ENCODE measurements at regions not wholly inside any gene's neighbourhood (a gene's known extent, or its start where the extent isn't known, plus 50 kb on each side); places are given as distances from the start of the nearest gene placed in this dataset.
A peak's percentile ranks its signal among the peaks of the same experiment; 100 is the strongest.

- Histone ChIP-seq H3K4me2 (no peak overlapping the region), H3K9ac (no peak overlapping the region), H3K4me3 (no peak overlapping the region), H3K36me3 (no peaks in the 10 kb centered on the region), H4K20me1 (no peaks in the 10 kb centered on the region), H3K9me3 (no peaks in the 10 kb centered on the region), H3K27ac (no peak overlapping the region), H3K27me3 (no peaks in the 10 kb centered on the region), H3K4me1 (no peaks in the 10 kb centered on the region)
- TF ChIP-seq Cebpa-rat (IDR thresholded peaks at IDR 0.05) = no peak
Measured at GRCh38 chr5:73256862-73257261, 83.9 kb downstream of the TMEM174 start.

- no peaks in the 10 kb centered on the region for H3K9me3 ChIP-seq
- H3K27me3 ChIP-seq = no peaks in the 10 kb centered on the region
- no peak overlapping the region for H3K4me3 ChIP-seq
- H4K20me1 ChIP-seq = no peaks in the 10 kb centered on the region
- H3K36me3 ChIP-seq = no peaks in the 10 kb centered on the region
- H3K27ac ChIP-seq = no peak overlapping the region
- H3K4me1 ChIP-seq = no peaks in the 10 kb centered on the region
- no peak overlapping the region for H3K4me2 ChIP-seq
- H3K9ac ChIP-seq = no peak overlapping the region
- no peak for TF ChIP-seq Cebpa-rat (IDR thresholded peaks at IDR 0.05)
Measured at GRCh38 chr5:73256462-73256861, 83.5 kb downstream of the TMEM174 start.

GRCh38 chr5:73256012-73256411 is 83.0 kb downstream of the TMEM174 start:
- Histone ChIP-seq H3K27ac (no peak overlapping the region), H3K4me3 (no peak overlapping the region), H3K36me3 (no peaks in the 10 kb centered on the region), H3K4me1 (no peaks in the 10 kb centered on the region), H4K20me1 (no peaks in the 10 kb centered on the region), H3K4me2 (no peak overlapping the region), H3K9me3 (no peaks in the 10 kb centered on the region), H3K9ac (no peak overlapping the region), H3K27me3 (no peaks in the 10 kb centered on the region)
- no peak for TF ChIP-seq Cebpa-rat (IDR thresholded peaks at IDR 0.05)

GRCh38 chr5:73254642-73255041 is 81.6 kb downstream of the TMEM174 start:
- no peaks in the 10 kb centered on the region for H3K9me3 ChIP-seq
- H4K20me1 ChIP-seq = no peaks in the 10 kb centered on the region
- TF ChIP-seq Cebpa-rat (IDR thresholded peaks at IDR 0.05) = no peak
- no peak overlapping the region for H3K27ac ChIP-seq
- peaks cover 6% of the 10 kb centered on the region; the same call in 1 of the 2 replicates for H3K4me1 ChIP-seq
- H3K4me2 ChIP-seq = no peak overlapping the region
- H3K27me3 ChIP-seq = no peaks in the 10 kb centered on the region
- no peaks in the 10 kb centered on the region for H3K36me3 ChIP-seq
- no peak overlapping the region for H3K9ac ChIP-seq
- no peak overlapping the region for H3K4me3 ChIP-seq

GRCh38 chr5:73253047-73253660 is 80.2 kb downstream of the TMEM174 start:
- Histone ChIP-seq H3K9me3 (no peaks in the 10 kb centered on the region), H3K4me1 (peaks cover 6% of the 10 kb centered on the region; the same call in 1 of the 2 replicates), H3K27ac (no peak overlapping the region), H3K36me3 (no peaks in the 10 kb centered on the region), H3K27me3 (no peaks in the 10 kb centered on the region), H3K9ac (no peak overlapping the region), H4K20me1 (no peaks in the 10 kb centered on the region), H3K4me3 (no peak overlapping the region), H3K4me2 (no peak overlapping the region)
- no peak for TF ChIP-seq Cebpa-rat (IDR thresholded peaks at IDR 0.05)

GRCh38 chr5:73250645-73251044 is 77.7 kb downstream of the TMEM174 start:
- no peak for TF ChIP-seq Cebpa-rat (IDR thresholded peaks at IDR 0.05)
- no peaks in the 10 kb centered on the region for H3K9me3 ChIP-seq
- peaks cover 6% of the 10 kb centered on the region; the same call in 1 of the 2 replicates for H3K4me1 ChIP-seq
- H3K4me3 ChIP-seq = no peak overlapping the region
- no peak overlapping the region for H3K27ac ChIP-seq
- H4K20me1 ChIP-seq = no peaks in the 10 kb centered on the region
- H3K9ac ChIP-seq = no peak overlapping the region
- no peaks in the 10 kb centered on the region for H3K27me3 ChIP-seq
- no peaks in the 10 kb centered on the region for H3K36me3 ChIP-seq
- peak overlapping the region; percentile 2; the same call in 1 of the 2 replicates for H3K4me2 ChIP-seq

- H3K27me3 ChIP-seq = no peaks in the 10 kb centered on the region
- TF ChIP-seq Cebpa-rat (IDR thresholded peaks at IDR 0.05) = no peak
- no peaks in the 10 kb centered on the region for H3K9me3 ChIP-seq
- H3K27ac ChIP-seq = no peak overlapping the region
- H4K20me1 ChIP-seq = no peaks in the 10 kb centered on the region
- no peak overlapping the region for H3K4me3 ChIP-seq
- H3K36me3 ChIP-seq = no peaks in the 10 kb centered on the region
- no peak overlapping the region for H3K4me2 ChIP-seq
- H3K4me1 ChIP-seq = no peaks in the 10 kb centered on the region
- H3K9ac ChIP-seq = no peak overlapping the region
Measured at GRCh38 chr5:73242735-73243134, 69.7 kb downstream of the TMEM174 start.

- no peak for TF ChIP-seq Cebpa-rat (IDR thresholded peaks at IDR 0.05)
- no peak overlapping the region for H3K4me2 ChIP-seq
- no peaks in the 10 kb centered on the region for H3K4me1 ChIP-seq
- no peaks in the 10 kb centered on the region for H3K36me3 ChIP-seq
- no peak overlapping the region for H3K4me3 ChIP-seq
- peaks cover 1% of the 10 kb centered on the region; the same call in 1 of the 2 replicates for H3K9me3 ChIP-seq
- no peak overlapping the region for H3K9ac ChIP-seq
- H3K27me3 ChIP-seq = peaks cover under 1% of the 10 kb centered on the region; the same call in 1 of the 2 replicates
- H3K27ac ChIP-seq = no peak overlapping the region
- H4K20me1 ChIP-seq = no peaks in the 10 kb centered on the region
Measured at GRCh38 chr5:73238873-73239272, 65.9 kb downstream of the TMEM174 start.

- Histone ChIP-seq H3K9me3 (peaks cover 17% of the 10 kb centered on the region), H3K27me3 (peaks cover 23% of the 10 kb centered on the region), H3K36me3 (no peaks in the 10 kb centered on the region), H3K9ac (no peak overlapping the region), H3K4me1 (peaks cover 11% of the 10 kb centered on the region), H3K4me3 (no peak overlapping the region), H3K4me2 (no peak overlapping the region), H3K27ac (no peak overlapping the region), H4K20me1 (no peaks in the 10 kb centered on the region)
- no peak for TF ChIP-seq Cebpa-rat (IDR thresholded peaks at IDR 0.05)
Measured at GRCh38 chr5:73236541-73237128, 63.6 kb downstream of the TMEM174 start.

GRCh38 chr5:73234204-73234555 is 61.2 kb downstream of the TMEM174 start:
- H3K9ac ChIP-seq = no peak overlapping the region
- peaks cover 40% of the 10 kb centered on the region for H3K27me3 ChIP-seq
- H4K20me1 ChIP-seq = peaks cover 6% of the 10 kb centered on the region; the same call in 1 of the 2 replicates
- no peak overlapping the region for H3K27ac ChIP-seq
- peaks cover 11% of the 10 kb centered on the region for H3K4me1 ChIP-seq
- peaks cover 25% of the 10 kb centered on the region for H3K9me3 ChIP-seq
- no peaks in the 10 kb centered on the region for H3K36me3 ChIP-seq
- no peak overlapping the region for H3K4me2 ChIP-seq
- TF ChIP-seq Cebpa-rat (IDR thresholded peaks at IDR 0.05) = no peak
- H3K4me3 ChIP-seq = no peak overlapping the region
